ENCODE measurements at regions not wholly inside any gene's neighbourhood (a gene's known extent, or its start where the extent isn't known, plus 50 kb on each side); places are given as distances from the start of the nearest gene placed in this dataset.
"Not testable (repeated sequence)": the region's sequence is repeated elsewhere in the genome, so short reads cannot be mapped to it uniquely, and the experiment has no call there.

GRCh38 chrX:50967736-50968135, 57.2 kb downstream of the BMP15 start:
- TF ChIP-seq, protein P1, sequence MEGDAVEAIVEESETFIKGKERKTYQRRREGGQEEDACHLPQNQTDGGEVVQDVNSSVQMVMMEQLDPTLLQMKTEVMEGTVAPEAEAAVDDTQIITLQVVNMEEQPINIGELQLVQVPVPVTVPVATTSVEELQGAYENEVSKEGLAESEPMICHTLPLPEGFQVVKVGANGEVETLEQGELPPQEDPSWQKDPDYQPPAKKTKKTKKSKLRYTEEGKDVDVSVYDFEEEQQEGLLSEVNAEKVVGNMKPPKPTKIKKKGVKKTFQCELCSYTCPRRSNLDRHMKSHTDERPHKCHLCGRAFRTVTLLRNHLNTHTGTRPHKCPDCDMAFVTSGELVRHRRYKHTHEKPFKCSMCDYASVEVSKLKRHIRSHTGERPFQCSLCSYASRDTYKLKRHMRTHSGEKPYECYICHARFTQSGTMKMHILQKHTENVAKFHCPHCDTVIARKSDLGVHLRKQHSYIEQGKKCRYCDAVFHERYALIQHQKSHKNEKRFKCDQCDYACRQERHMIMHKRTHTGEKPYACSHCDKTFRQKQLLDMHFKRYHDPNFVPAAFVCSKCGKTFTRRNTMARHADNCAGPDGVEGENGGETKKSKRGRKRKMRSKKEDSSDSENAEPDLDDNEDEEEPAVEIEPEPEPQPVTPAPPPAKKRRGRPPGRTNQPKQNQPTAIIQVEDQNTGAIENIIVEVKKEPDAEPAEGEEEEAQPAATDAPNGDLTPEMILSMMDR (IDR thresholded peaks at IDR 0.05; ENCODE audit: unreplicated experiment) = no peak
- no peak for DNase-seq (ENCODE audit: low spot score)
- Mint-ChIP-seq H3K27me3 (ENCODE audit: unreplicated experiment) (no peaks in the 10 kb centered on the region), H3K27ac (ENCODE audit: unreplicated experiment) (no peak overlapping the region), H3K36me3 (ENCODE audit: low read depth, unreplicated experiment) (no peaks in the 10 kb centered on the region), H3K9me3 (ENCODE audit: unreplicated experiment) (no peaks in the 10 kb centered on the region), H3K4me3 (ENCODE audit: unreplicated experiment) (no peak overlapping the region), H3K4me1 (ENCODE audit: unreplicated experiment) (no peaks in the 10 kb centered on the region)

DNA sequence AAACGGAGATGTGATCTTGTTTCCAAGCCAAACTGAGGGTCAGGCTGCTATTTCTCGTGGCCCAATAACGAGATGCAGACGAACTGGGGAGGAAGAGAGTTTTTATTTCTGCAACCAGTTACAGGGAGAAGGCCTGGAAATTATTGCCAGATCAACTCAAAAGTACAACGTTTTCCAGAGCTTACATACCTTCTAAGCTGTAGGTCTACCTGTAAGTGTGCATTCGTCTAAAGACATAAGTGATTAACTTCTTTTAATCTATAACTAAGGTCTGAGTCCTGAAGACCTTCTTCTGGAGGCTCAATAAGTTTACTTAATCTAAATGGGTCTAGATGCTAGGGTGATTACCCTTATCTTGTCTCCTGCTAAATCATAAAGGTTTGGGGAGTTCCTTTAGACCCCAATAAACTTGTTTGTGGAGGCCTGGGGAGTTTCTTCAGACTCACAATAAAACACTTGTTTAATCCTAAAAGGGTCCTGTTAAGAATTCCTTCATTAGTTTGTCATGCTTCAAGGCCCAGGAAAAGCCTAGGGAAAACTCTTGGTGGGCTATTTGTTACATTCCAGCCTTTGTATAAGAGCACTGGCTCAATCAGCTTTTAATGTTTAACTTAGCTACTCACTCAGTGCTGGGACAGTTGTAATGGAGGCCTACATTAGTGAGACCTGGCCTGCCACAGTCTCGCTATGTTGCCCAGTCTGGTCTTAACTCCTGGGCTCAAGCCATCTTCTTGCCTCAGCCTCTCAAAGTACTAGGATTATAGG, 58.5 kb downstream of the BMP15 start:
- not testable (repeated sequence) for H3K27ac Mint-ChIP-seq (ENCODE audit: unreplicated experiment)

DNA sequence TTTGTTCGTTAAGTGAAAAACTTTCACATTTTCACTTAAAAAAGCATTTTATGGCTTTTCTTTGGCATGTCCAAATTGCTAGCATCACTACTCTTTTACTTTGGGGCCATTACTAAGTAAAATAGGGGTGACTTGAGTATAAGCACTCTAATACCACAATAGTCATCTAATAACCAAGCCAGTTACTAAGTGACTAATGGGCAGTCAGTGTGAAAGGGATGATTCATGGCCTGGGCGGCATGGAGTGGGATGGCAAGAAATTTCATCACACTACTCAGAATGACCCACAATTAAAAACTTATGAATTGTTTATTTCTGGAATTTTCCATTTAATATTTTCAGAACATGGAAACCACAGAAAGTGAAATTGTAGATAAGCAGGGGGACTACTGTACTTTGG, 60.9 kb downstream of the BMP15 start:
- H3K4me1 Mint-ChIP-seq (ENCODE audit: unreplicated experiment) = no peaks in the 10 kb centered on the region
- no peak for DNase-seq (ENCODE audit: low spot score)

More for the DNA sequence above, 58.5 kb downstream of the BMP15 start:
- not testable (repeated sequence) for H3K4me1 Mint-ChIP-seq (ENCODE audit: unreplicated experiment); H3K36me3 Mint-ChIP-seq (ENCODE audit: low read depth, unreplicated experiment); DNase-seq (ENCODE audit: low spot score); H3K27me3 Mint-ChIP-seq (ENCODE audit: unreplicated experiment); H3K9me3 Mint-ChIP-seq (ENCODE audit: unreplicated experiment); H3K4me3 Mint-ChIP-seq (ENCODE audit: unreplicated experiment)

GRCh38 chrX:50973199-50973598, 62.7 kb downstream of the BMP15 start:
- no peak overlapping the region for H3K4me3 Mint-ChIP-seq (ENCODE audit: unreplicated experiment)
- H3K27ac Mint-ChIP-seq (ENCODE audit: unreplicated experiment) = no peak overlapping the region
- no peaks in the 10 kb centered on the region for H3K9me3 Mint-ChIP-seq (ENCODE audit: unreplicated experiment)
- no peaks in the 10 kb centered on the region for H3K4me1 Mint-ChIP-seq (ENCODE audit: unreplicated experiment)
- H3K27me3 Mint-ChIP-seq (ENCODE audit: unreplicated experiment) = no peaks in the 10 kb centered on the region
- H3K36me3 Mint-ChIP-seq (ENCODE audit: low read depth, unreplicated experiment) = no peaks in the 10 kb centered on the region
- no peak for DNase-seq (ENCODE audit: low spot score)
- TF ChIP-seq, protein P1 (IDR thresholded peaks at IDR 0.05; ENCODE audit: unreplicated experiment) = no peak

More for the DNA sequence above, 60.9 kb downstream of the BMP15 start:
- no peaks in the 10 kb centered on the region for H3K9me3 Mint-ChIP-seq (ENCODE audit: unreplicated experiment)
- TF ChIP-seq, protein P1 (IDR thresholded peaks at IDR 0.05; ENCODE audit: unreplicated experiment) = no peak
- H3K27ac Mint-ChIP-seq (ENCODE audit: unreplicated experiment) = no peak overlapping the region
- H3K27me3 Mint-ChIP-seq (ENCODE audit: unreplicated experiment) = no peaks in the 10 kb centered on the region
- H3K4me3 Mint-ChIP-seq (ENCODE audit: unreplicated experiment) = no peak overlapping the region
- H3K36me3 Mint-ChIP-seq (ENCODE audit: low read depth, unreplicated experiment) = no peaks in the 10 kb centered on the region

DNA sequence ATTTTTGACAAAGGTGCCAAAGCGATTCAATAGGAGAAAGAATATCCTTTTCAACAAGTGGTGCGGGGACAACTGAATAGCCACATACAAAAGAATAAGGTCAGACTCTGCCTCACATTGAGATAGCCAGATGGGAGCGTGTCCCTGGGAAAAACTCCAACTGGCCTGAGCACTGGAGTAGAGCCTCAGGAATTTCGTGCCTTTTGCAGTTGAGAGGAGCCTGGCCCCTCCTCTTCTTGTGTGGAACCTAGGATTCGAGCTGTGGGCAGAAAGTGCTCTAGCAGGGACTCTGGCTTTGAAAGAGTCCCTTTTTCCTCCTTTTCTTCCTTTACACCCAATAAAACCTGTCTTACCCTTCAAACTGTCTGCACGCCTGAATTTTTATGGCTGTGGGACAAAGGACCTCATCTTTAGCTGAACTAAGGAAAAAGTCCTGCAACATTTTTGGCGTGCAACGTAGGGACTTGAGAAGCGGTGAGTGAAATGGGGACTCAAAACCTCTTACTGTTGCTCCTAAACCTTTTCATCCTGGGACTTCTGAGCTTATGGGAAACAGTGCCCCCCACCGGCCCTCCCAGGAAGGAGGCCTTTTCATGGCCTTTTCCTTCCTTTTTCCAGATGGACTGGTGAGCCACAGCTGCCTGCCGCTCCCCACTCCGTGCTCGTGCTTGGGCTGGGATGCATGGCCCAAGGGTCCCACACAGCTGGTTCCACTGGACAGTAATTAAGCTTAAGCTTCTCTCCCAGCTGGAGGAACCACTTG, 68.6 kb downstream of the BMP15 start:
- no peak for DNase-seq (ENCODE audit: low spot score)
- Mint-ChIP-seq H3K4me3 (ENCODE audit: unreplicated experiment) (no peak overlapping the region), H3K36me3 (ENCODE audit: low read depth, unreplicated experiment) (no peaks in the 10 kb centered on the region), H3K27me3 (ENCODE audit: unreplicated experiment) (no peaks in the 10 kb centered on the region), H3K4me1 (ENCODE audit: unreplicated experiment) (no peaks in the 10 kb centered on the region), H3K9me3 (ENCODE audit: unreplicated experiment) (no peaks in the 10 kb centered on the region), H3K27ac (ENCODE audit: unreplicated experiment) (no peak overlapping the region)
- TF ChIP-seq, protein P1 (IDR thresholded peaks at IDR 0.05; ENCODE audit: unreplicated experiment) = no peak

Measured in endothelial cell (in vitro differentiated cells).